OCI-LY7 (cell line): ENCODE measurements at regions not wholly inside any gene's neighbourhood (a gene's known extent, or its start where the extent isn't known, plus 50 kb on each side); places are given as distances from the start of the nearest gene placed in this dataset.

ENCODE experiments used
- BruUV-seq: library from RNA; stranded (reverse); fragments of 400-500 nt; replicated peaks from 2 replicates; lab custom pipeline; 2021; lab: Mats Ljungman, UMichigan
- CTCF ChIA-PET: fragments of 300-600 bp; sonication (Branson Sonifier 250); formaldehyde crosslinking; loops from one replicate; lab custom pipeline; 2022; ENCODE audit warnings: antibody characterized with exemption; ENCODE audit not compliant: unreplicated experiment; lab: Charles Lee
- POLR2A ChIA-PET: fragments of 300-600 bp; sonication (Branson Sonifier 250); formaldehyde crosslinking; loops from one replicate; lab custom pipeline; 2022; ENCODE audit warnings: antibody characterized with exemption; lab: Charles Lee
- DNase-seq: peaks from one replicate; pipeline ENCODE4 v3.0.0-alpha.2; 2015; ENCODE audit warnings: low spot score
- H2AFZ ChIP-seq: fragments of 200-600 bp; sonication (generic), shearing (Covaris generic); 2 replicates; pipeline ENCODE4 v1.6.1; 2014; ENCODE audit warnings: mild to moderate bottlenecking, antibody characterized with exemption, low read length, moderate library complexity
- H3K27ac ChIP-seq: fragments of 200-600 bp; sonication (generic); 2 replicates; pipeline ENCODE4 v1.5.1; 2014; ENCODE audit warnings: mixed run types, low read depth, mild to moderate bottlenecking, moderate library complexity, low read length, inconsistent platforms; ENCODE audit not compliant: poor library complexity, severe bottlenecking
- H3K36me3 ChIP-seq: fragments of 200-600 bp; sonication (generic); 2 replicates; pipeline ENCODE4 v1.6.1; 2014; ENCODE audit warnings: mild to moderate bottlenecking, antibody characterized with exemption, low read length, moderate library complexity, mixed read lengths; ENCODE audit not compliant: insufficient read depth
- H3K4me1 ChIP-seq: fragments of 200-600 bp; sonication (generic); 2 replicates; pipeline ENCODE4 v1.5.1; 2014; ENCODE audit warnings: mild to moderate bottlenecking, low read length; ENCODE audit not compliant: insufficient read depth, poor library complexity, severe bottlenecking
- H3K4me2 ChIP-seq: fragments of 200-600 bp; sonication (generic); 2 replicates; pipeline ENCODE4 v1.6.1; 2014; ENCODE audit warnings: mild to moderate bottlenecking, low read length
- H3K4me3 ChIP-seq: fragments of 200-600 bp; sonication (generic); 2 replicates; pipeline ENCODE4 v1.5.1; 2014; ENCODE audit warnings: mild to moderate bottlenecking, low read depth, low read length; ENCODE audit not compliant: poor library complexity, severe bottlenecking
- H3K79me2 ChIP-seq: fragments of 200-600 bp; sonication (generic); 2 replicates; pipeline ENCODE4 v1.6.1; 2016; ENCODE audit warnings: low read depth, mild to moderate bottlenecking, low read length, moderate library complexity, mixed read lengths; ENCODE audit not compliant: insufficient read depth
- H3K9me2 ChIP-seq: fragments of 200-600 bp; sonication (generic); 2 replicates; pipeline ENCODE4 v1.6.1; 2016; ENCODE audit warnings: mild to moderate bottlenecking, low read length, mixed read lengths; ENCODE audit not compliant: insufficient read depth
- H3K9me3 ChIP-seq: fragments of 200-600 bp; sonication (generic); 2 replicates; pipeline ENCODE4 v1.6.1; 2014; ENCODE audit warnings: mild to moderate bottlenecking, mixed run types, low read length, mixed read lengths
- H4K20me1 ChIP-seq: fragments of 200-600 bp; sonication (generic); 2 replicates; pipeline ENCODE4 v1.6.1; 2014; ENCODE audit warnings: mild to moderate bottlenecking, antibody characterized with exemption, low read length, moderate library complexity, mixed read lengths; ENCODE audit not compliant: insufficient read depth
- EZH2phosphoT487 ChIP-seq: fragments of 200-600 bp; sonication (generic); IDR thresholded peaks from 2 replicates; pipeline ENCODE4 v1.6.1; 2018; ENCODE audit warnings: low read depth, borderline replicate concordance, mild to moderate bottlenecking, mixed run types, antibody characterized with exemption, low read length, moderate library complexity, mixed read lengths
- intact Hi-C: fragments of 100-400 bp; cut with micrococcal nuclease; formaldehyde crosslinking; loops from one replicate; pipeline ENCODE4 v1.10.0; 2022; ENCODE audit not compliant: unreplicated experiment
- TF ChIP-seq, protein P1 (sequence below): fragments of 200-600 bp; sonication (generic); conservative IDR thresholded peaks from 2 replicates; pipeline ENCODE4 v1.5.1; 2014; ENCODE audit warnings: mild to moderate bottlenecking, antibody characterized with exemption, low read length, moderate library complexity, mixed read lengths

- H3K4me2 ChIP-seq: no peak overlapping the region
- no peak overlapping the region for H2AFZ ChIP-seq
- ChIA-PET CTCF (no interaction called here), POLR2A (no interaction called here)
- H3K27ac ChIP-seq: no peak overlapping the region
- no peak overlapping the region for H3K4me3 ChIP-seq
- H4K20me1 ChIP-seq: no peaks in the 10 kb centered on the region
- intact Hi-C loops: no loop called here
- H3K79me2 ChIP-seq: no peaks in the 10 kb centered on the region
- no TSS peak for BruUV-seq
- H3K9me2 ChIP-seq: no peaks in the 10 kb centered on the region
- TF ChIP-seq, protein P1, sequence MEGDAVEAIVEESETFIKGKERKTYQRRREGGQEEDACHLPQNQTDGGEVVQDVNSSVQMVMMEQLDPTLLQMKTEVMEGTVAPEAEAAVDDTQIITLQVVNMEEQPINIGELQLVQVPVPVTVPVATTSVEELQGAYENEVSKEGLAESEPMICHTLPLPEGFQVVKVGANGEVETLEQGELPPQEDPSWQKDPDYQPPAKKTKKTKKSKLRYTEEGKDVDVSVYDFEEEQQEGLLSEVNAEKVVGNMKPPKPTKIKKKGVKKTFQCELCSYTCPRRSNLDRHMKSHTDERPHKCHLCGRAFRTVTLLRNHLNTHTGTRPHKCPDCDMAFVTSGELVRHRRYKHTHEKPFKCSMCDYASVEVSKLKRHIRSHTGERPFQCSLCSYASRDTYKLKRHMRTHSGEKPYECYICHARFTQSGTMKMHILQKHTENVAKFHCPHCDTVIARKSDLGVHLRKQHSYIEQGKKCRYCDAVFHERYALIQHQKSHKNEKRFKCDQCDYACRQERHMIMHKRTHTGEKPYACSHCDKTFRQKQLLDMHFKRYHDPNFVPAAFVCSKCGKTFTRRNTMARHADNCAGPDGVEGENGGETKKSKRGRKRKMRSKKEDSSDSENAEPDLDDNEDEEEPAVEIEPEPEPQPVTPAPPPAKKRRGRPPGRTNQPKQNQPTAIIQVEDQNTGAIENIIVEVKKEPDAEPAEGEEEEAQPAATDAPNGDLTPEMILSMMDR: no peak
- TF ChIP-seq EZH2phosphoT487: no peak
- no peaks in the 10 kb centered on the region for H3K9me3 ChIP-seq
- DNase-seq: no peak
- no peaks in the 10 kb centered on the region for H3K4me1 ChIP-seq
- no peaks in the 10 kb centered on the region for H3K36me3 ChIP-seq
Measured at GRCh38 chr9:86891091-86891490, 56.2 kb downstream of the GAS1 start.

GRCh38 chr9:86885232-86885631, 62.1 kb downstream of the GAS1 start:
- H3K9me3 ChIP-seq: no peaks in the 10 kb centered on the region
- H3K4me3 ChIP-seq: no peak overlapping the region
- H2AFZ ChIP-seq: no peak overlapping the region
- no peaks in the 10 kb centered on the region for H3K9me2 ChIP-seq
- POLR2A ChIA-PET: interaction anchor here (0.6 kb wide), 3 partner anchors 15 to 805 kb away, joined by 3 read pairs; no protein-coding TSS in a partner anchor
- intact Hi-C loops: no loop called here
- H3K79me2 ChIP-seq: no peaks in the 10 kb centered on the region
- CTCF ChIA-PET: no interaction called here
- no peaks in the 10 kb centered on the region for H3K36me3 ChIP-seq
- no peaks in the 10 kb centered on the region for H3K4me1 ChIP-seq
- H4K20me1 ChIP-seq: no peaks in the 10 kb centered on the region
- DNase-seq: no peak
- TF ChIP-seq, protein P1: no peak
- TF ChIP-seq EZH2phosphoT487: no peak
- H3K4me2 ChIP-seq: no peak overlapping the region
- no TSS peak for BruUV-seq
- no peak overlapping the region for H3K27ac ChIP-seq

DNA sequence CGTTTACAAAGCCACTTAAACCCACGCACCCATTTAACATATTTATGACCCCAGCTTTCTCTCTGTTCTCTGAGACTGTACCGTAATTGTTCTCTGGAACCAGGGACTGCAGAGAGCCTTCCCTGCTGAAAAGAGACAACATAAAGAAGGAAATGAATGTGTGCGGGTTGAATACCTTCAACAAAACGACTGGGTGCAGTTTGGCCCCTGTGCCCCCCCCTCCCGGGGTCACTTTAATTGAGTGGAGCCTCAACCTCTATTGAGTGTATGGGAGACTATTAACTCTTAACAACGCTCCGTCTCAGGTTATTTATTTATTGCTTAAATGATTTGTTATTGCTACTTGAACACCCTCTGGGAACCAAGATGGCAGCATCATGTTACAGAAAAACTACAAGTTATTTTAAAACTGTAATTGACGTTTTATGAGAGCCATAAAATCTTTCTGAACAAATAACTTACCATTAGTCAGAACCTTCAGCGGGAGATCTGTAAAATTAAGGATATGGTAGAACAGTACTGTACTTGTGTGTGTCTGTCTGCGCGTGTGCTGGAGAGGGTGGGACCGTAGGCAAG, 70.6 kb downstream of the GAS1 start:
- TF ChIP-seq EZH2phosphoT487: no peak
- TF ChIP-seq, protein P1: no peak
- Histone ChIP-seq H3K4me2 (no peak overlapping the region), H3K9me3 (no peaks in the 10 kb centered on the region), H2AFZ (no peak overlapping the region), H3K27ac (no peak overlapping the region), H3K4me3 (no peak overlapping the region), H3K79me2 (no peaks in the 10 kb centered on the region), H3K4me1 (no peaks in the 10 kb centered on the region), H3K36me3 (no peaks in the 10 kb centered on the region), H3K9me2 (no peaks in the 10 kb centered on the region), H4K20me1 (no peaks in the 10 kb centered on the region)
- no TSS peak for BruUV-seq
- POLR2A ChIA-PET: no interaction called here
- no peak for DNase-seq
- intact Hi-C loops: no loop called here
- CTCF ChIA-PET: no interaction called here
